HG02981 (cell line): ENCODE measurements at regions not wholly inside any gene's neighbourhood (a gene's known extent, or its start where the extent isn't known, plus 50 kb on each side); places are given as distances from the start of the nearest gene placed in this dataset.
"Not testable (repeated sequence)": the region's sequence is repeated elsewhere in the genome, so short reads cannot be mapped to it uniquely, and the experiment has no call there.

Experiments used
- ATAC-seq: cut with Tn5 transposase; IDR thresholded peaks from one replicate; pipeline ENCODE4 v1.9.1; 2021; ENCODE audit warnings: mild to moderate bottlenecking, moderate library complexity; ENCODE audit not compliant: unreplicated experiment

GRCh38 chr21:33974513-33975468, 59.2 kb upstream of the ATP5PO start:
- no peak for ATAC-seq

- no peak for ATAC-seq
These were observed 57.7 kb upstream of the ATP5PO start for GRCh38 chr21:33973268-33973667.

- ATAC-seq, result no peak
These were observed 56.9 kb upstream of the ATP5PO start for GRCh38 chr21:33972539-33972938.

- no peak for ATAC-seq
These were observed 55.9 kb upstream of the ATP5PO start for GRCh38 chr21:33971492-33972013.

GRCh38 chr21:33969581-33969980, 54.0 kb upstream of the ATP5PO start:
- ATAC-seq, result no peak

GRCh38 chr21:33968995-33969348, 53.4 kb upstream of the ATP5PO start:
- ATAC-seq, result no peak

GRCh38 chr21:33968080-33968994, 52.7 kb upstream of the ATP5PO start:
- ATAC-seq, result no peak

GRCh38 chr21:33967086-33967571, 51.5 kb upstream of the ATP5PO start:
- no peak for ATAC-seq

GRCh38 chr21:33966324-33966949, 50.8 kb upstream of the ATP5PO start:
- no peak for ATAC-seq

GRCh38 chr21:33965662-33966061, 50.1 kb upstream of the ATP5PO start:
- not testable (repeated sequence) for ATAC-seq
